ENCODE measurements at regions not wholly inside any gene's neighbourhood (a gene's known extent, or its start where the extent isn't known, plus 50 kb on each side); places are given as distances from the start of the nearest gene placed in this dataset.

- no peak for TF ChIP-seq CTCF (conservative IDR thresholded peaks at IDR 0.05; ENCODE audit: control insufficient read depth, insufficient read depth, low read depth, low read length)
- DNase-seq (ENCODE audit: low read depth), result no peak
- no peak overlapping the region for H3K4me3 ChIP-seq (ENCODE audit: control insufficient read depth, low read depth, low read length)
These were observed 625.5 kb downstream of the JRKL start for GRCh38 chr11:97015327-97015726.

- no peak for TF ChIP-seq CTCF (conservative IDR thresholded peaks at IDR 0.05; ENCODE audit: control insufficient read depth, insufficient read depth, low read depth, low read length)
- H3K4me3 ChIP-seq (ENCODE audit: control insufficient read depth, low read depth, low read length), result no peak overlapping the region
- no peak for DNase-seq (ENCODE audit: low read depth)
These were observed 629.5 kb downstream of the JRKL start for GRCh38 chr11:97019305-97019704.

- H3K4me3 ChIP-seq (ENCODE audit: control insufficient read depth, low read depth, low read length), result no peak overlapping the region
- no peak for DNase-seq (ENCODE audit: low read depth)
- TF ChIP-seq CTCF (conservative IDR thresholded peaks at IDR 0.05; ENCODE audit: control insufficient read depth, insufficient read depth, low read depth, low read length), result no peak
These were observed 629.9 kb downstream of the JRKL start for GRCh38 chr11:97019754-97020153.

- TF ChIP-seq CTCF (conservative IDR thresholded peaks at IDR 0.05; ENCODE audit: control insufficient read depth, insufficient read depth, low read depth, low read length), result no peak
- DNase-seq (ENCODE audit: low read depth), result no peak
- no peak overlapping the region for H3K4me3 ChIP-seq (ENCODE audit: control insufficient read depth, low read depth, low read length)
These were observed 633.1 kb downstream of the JRKL start for GRCh38 chr11:97022955-97023354.

GRCh38 chr11:97028836-97029406 lies 639.1 kb downstream of the JRKL start:
- DNase-seq (ENCODE audit: low read depth), result no peak
- H3K4me3 ChIP-seq (ENCODE audit: control insufficient read depth, low read depth, low read length), result no peak overlapping the region
- no peak for TF ChIP-seq CTCF (conservative IDR thresholded peaks at IDR 0.05; ENCODE audit: control insufficient read depth, insufficient read depth, low read depth, low read length)

GRCh38 chr11:97033178-97033577 lies 643.4 kb downstream of the JRKL start:
- no peak for TF ChIP-seq CTCF (conservative IDR thresholded peaks at IDR 0.05; ENCODE audit: control insufficient read depth, insufficient read depth, low read depth, low read length)
- no peak overlapping the region for H3K4me3 ChIP-seq (ENCODE audit: control insufficient read depth, low read depth, low read length)

GRCh38 chr11:97048481-97048880 lies 658.7 kb downstream of the JRKL start:
- DNase-seq (ENCODE audit: low read depth), result no peak
- TF ChIP-seq CTCF (conservative IDR thresholded peaks at IDR 0.05; ENCODE audit: control insufficient read depth, insufficient read depth, low read depth, low read length), result no peak

More at GRCh38 chr11:97033178-97033577, 643.4 kb downstream of the JRKL start:
- DNase-seq (ENCODE audit: low read depth), result no peak

More at GRCh38 chr11:97048481-97048880, 658.7 kb downstream of the JRKL start:
- no peak overlapping the region for H3K4me3 ChIP-seq (ENCODE audit: control insufficient read depth, low read depth, low read length)

All from fibroblast of mammary gland (primary cell).